ENCODE measurements at regions not wholly inside any gene's neighbourhood (a gene's known extent, or its start where the extent isn't known, plus 50 kb on each side); places are given as distances from the start of the nearest gene placed in this dataset.

GRCh38 chr14:103273145-103273744 lies 60.8 kb upstream of the EIF5 start:
- ATAC-seq: no peak
- no peak for TF ChIP-seq ZC3H10 (CRISPR knock-in tag; IDR thresholded peaks at IDR 0.05)
- TF ChIP-seq ISL1 (CRISPR knock-in tag; IDR thresholded peaks at IDR 0.05): no peak

GRCh38 chr14:103273745-103274615 lies 60.1 kb upstream of the EIF5 start:
- TF ChIP-seq PPARA (CRISPR knock-in tag; IDR thresholded peaks at IDR 0.05; ENCODE audit: borderline replicate concordance) (no peak), BACH2 (CRISPR knock-in tag; IDR thresholded peaks at IDR 0.05; ENCODE audit: borderline replicate concordance) (no peak), ZNF70 (CRISPR knock-in tag; IDR thresholded peaks at IDR 0.05) (no peak), CSRNP3 (CRISPR knock-in tag; IDR thresholded peaks at IDR 0.05) (no peak), ZNF565 (CRISPR knock-in tag; conservative IDR thresholded peaks at IDR 0.05; ENCODE audit: low read depth) (no peak), SNAI2 (CRISPR knock-in tag; IDR thresholded peaks at IDR 0.05) (no peak), ESRRG (CRISPR knock-in tag; IDR thresholded peaks at IDR 0.05) (no peak), ARNTL (CRISPR knock-in tag; IDR thresholded peaks at IDR 0.05; ENCODE audit: borderline replicate concordance, low read depth) (no peak), OSR1 (CRISPR knock-in tag; IDR thresholded peaks at IDR 0.05) (no peak), TOX (CRISPR knock-in tag; IDR thresholded peaks at IDR 0.05; ENCODE audit: borderline replicate concordance) (no peak)
- TF ChIP-seq, protein P1, sequence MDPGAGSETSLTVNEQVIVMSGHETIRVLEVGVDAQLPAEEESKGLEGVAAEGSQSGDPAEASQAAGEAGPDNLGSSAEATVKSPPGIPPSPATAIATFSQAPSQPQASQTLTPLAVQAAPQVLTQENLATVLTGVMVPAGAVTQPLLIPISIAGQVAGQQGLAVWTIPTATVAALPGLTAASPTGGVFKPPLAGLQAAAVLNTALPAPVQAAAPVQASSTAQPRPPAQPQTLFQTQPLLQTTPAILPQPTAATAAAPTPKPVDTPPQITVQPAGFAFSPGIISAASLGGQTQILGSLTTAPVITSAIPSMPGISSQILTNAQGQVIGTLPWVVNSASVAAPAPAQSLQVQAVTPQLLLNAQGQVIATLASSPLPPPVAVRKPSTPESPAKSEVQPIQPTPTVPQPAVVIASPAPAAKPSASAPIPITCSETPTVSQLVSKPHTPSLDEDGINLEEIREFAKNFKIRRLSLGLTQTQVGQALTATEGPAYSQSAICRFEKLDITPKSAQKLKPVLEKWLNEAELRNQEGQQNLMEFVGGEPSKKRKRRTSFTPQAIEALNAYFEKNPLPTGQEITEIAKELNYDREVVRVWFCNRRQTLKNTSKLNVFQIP (CRISPR knock-in tag; IDR thresholded peaks at IDR 0.05; ENCODE audit: borderline replicate concordance, low read depth): no peak
- no peak for ATAC-seq

DNA sequence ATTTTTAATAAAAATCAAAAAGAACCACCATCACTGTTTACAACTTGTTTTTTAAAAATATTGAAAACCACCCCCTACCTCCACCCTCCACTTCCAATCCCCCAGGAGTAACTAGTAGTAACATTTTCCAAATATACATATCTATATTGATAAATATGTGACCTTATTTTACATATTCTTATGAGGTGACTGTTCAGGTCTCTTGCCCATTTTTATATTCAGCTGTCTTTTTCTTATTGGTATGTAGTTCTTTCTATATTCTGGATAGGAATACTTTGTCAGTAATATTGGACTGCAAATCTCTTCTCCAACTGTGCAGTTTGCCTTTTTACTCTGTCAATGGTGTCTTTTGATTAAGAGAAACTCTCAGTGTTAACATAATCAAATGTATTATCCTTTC lies 59.0 kb upstream of the EIF5 start:
- ATAC-seq: no peak
- no peak for TF ChIP-seq TOX (CRISPR knock-in tag; IDR thresholded peaks at IDR 0.05; ENCODE audit: borderline replicate concordance)
- no peak for TF ChIP-seq ZNF565 (CRISPR knock-in tag; conservative IDR thresholded peaks at IDR 0.05; ENCODE audit: low read depth)
- TF ChIP-seq PPARA (CRISPR knock-in tag; IDR thresholded peaks at IDR 0.05; ENCODE audit: borderline replicate concordance): no peak
- no peak for TF ChIP-seq ZNF8 (CRISPR knock-in tag; IDR thresholded peaks at IDR 0.05)
- TF ChIP-seq GLIS3 (CRISPR knock-in tag; IDR thresholded peaks at IDR 0.05): no peak
- TF ChIP-seq ISL1 (CRISPR knock-in tag; IDR thresholded peaks at IDR 0.05): no peak
- no peak for TF ChIP-seq RARB (CRISPR knock-in tag; IDR thresholded peaks at IDR 0.05)
- TF ChIP-seq TSHZ2 (CRISPR knock-in tag; IDR thresholded peaks at IDR 0.05): no peak
- TF ChIP-seq ESRRG (CRISPR knock-in tag; IDR thresholded peaks at IDR 0.05): no peak
- no peak for TF ChIP-seq CSDC2 (CRISPR knock-in tag; IDR thresholded peaks at IDR 0.05)
- TF ChIP-seq CSRNP3 (CRISPR knock-in tag; IDR thresholded peaks at IDR 0.05): no peak
- TF ChIP-seq ZNF70 (CRISPR knock-in tag; IDR thresholded peaks at IDR 0.05): no peak
- TF ChIP-seq, protein P2, sequence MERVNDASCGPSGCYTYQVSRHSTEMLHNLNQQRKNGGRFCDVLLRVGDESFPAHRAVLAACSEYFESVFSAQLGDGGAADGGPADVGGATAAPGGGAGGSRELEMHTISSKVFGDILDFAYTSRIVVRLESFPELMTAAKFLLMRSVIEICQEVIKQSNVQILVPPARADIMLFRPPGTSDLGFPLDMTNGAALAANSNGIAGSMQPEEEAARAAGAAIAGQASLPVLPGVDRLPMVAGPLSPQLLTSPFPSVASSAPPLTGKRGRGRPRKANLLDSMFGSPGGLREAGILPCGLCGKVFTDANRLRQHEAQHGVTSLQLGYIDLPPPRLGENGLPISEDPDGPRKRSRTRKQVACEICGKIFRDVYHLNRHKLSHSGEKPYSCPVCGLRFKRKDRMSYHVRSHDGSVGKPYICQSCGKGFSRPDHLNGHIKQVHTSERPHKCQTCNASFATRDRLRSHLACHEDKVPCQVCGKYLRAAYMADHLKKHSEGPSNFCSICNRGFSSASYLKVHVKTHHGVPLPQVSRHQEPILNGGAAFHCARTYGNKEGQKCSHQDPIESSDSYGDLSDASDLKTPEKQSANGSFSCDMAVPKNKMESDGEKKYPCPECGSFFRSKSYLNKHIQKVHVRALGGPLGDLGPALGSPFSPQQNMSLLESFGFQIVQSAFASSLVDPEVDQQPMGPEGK (CRISPR knock-in tag; IDR thresholded peaks at IDR 0.05; ENCODE audit: borderline replicate concordance): no peak
